GM12878 (cell line): ENCODE measurements at regions not wholly inside any gene's neighbourhood (a gene's known extent, or its start where the extent isn't known, plus 50 kb on each side); places are given as distances from the start of the nearest gene placed in this dataset.

Experiments used
- ATAC-seq: fragments of 200-7000 bp; cut with Tn5 transposase; 3 replicates; pipeline ENCODE4 v1.9.1; 2020; ENCODE audit warnings: mild to moderate bottlenecking, moderate library complexity
- BruUV-seq: library from RNA; stranded (reverse); fragments of 400-500 nt; replicated peaks from 2 replicates; lab custom pipeline; 2021; lab: Mats Ljungman, UMichigan
- CTCF ChIA-PET: fragments of 300-600 bp; sonication (Branson Sonifier 250); formaldehyde crosslinking; extraction: SDS; loops from one replicate; lab custom pipeline; 2021; ENCODE audit warnings: inconsistent platforms; lab: Yijun Ruan, JAX
- POLR2A ChIA-PET: fragments of 350-600 bp; formaldehyde crosslinking; extraction: SDS; loops from one replicate; lab custom pipeline; 2021; ENCODE audit warnings: inconsistent platforms; lab: Charles Lee
- RAD21 ChIA-PET: fragments of 300-600 bp; sonication (Branson Sonifier 250); formaldehyde crosslinking; loops from one replicate; lab custom pipeline; 2023; ENCODE audit warnings: antibody characterized with exemption; ENCODE audit not compliant: unreplicated experiment; lab: Charles Lee
- SMC1A ChIA-PET: fragments of 300-600 bp; sonication (Branson Sonifier 250); formaldehyde crosslinking; loops from one replicate; lab custom pipeline; 2023; ENCODE audit not compliant: unreplicated experiment, uncharacterized antibody; lab: Charles Lee
- DNase-seq: peaks from one replicate; pipeline ENCODE4 v3.0.0-alpha.2; 2011; ENCODE audit warnings: low read depth, low spot score
- FAIRE-seq: peaks from 3 replicates; lab custom pipeline; 2011; peaks lifted over from hg19 to GRCh38; lab: Jason Lieb, UNC
- H2AFZ ChIP-seq: 2 replicates; pipeline ENCODE4 v1.6.0; 2011; ENCODE audit warnings: low read depth, low read length, control low read depth; ENCODE audit not compliant: control insufficient read depth
- H3K27ac ChIP-seq: 2 replicates; pipeline ENCODE4 v1.5.1; 2011; ENCODE audit warnings: control low read depth; ENCODE audit not compliant: control insufficient read depth, insufficient read depth
- H3K27me3 ChIP-seq, 2 experiments: replicated peaks in 1 of 2; 2 replicates each; pipeline versions ENCODE4 v1.6.0 to v1.6.1; 2011; ENCODE audit warnings: low read length in 1 of 2; ENCODE audit not compliant: control insufficient read depth in 2 of 2, insufficient read depth in 2 of 2
- H3K36me3 ChIP-seq, 2 experiments: 2 replicates each; pipeline ENCODE4 v1.5.1; 2011; ENCODE audit warnings: low read length in 1 of 2; ENCODE audit not compliant: control insufficient read depth in 2 of 2, insufficient read depth in 2 of 2
- H3K4me1 ChIP-seq: 2 replicates; pipeline ENCODE4 v1.6.1; 2011; ENCODE audit warnings: mild to moderate bottlenecking, low read length, moderate library complexity, mixed read lengths; ENCODE audit not compliant: control insufficient read depth, insufficient read depth
- H3K4me2 ChIP-seq: 2 replicates; pipeline ENCODE4 v1.6.0; 2011; ENCODE audit warnings: control low read depth; ENCODE audit not compliant: control insufficient read depth, insufficient read depth
- H3K4me3 ChIP-seq: fragments of 200-600 bp; sonication (generic); 2 replicates; pipeline ENCODE4 v1.5.1; 2016
- H3K79me2 ChIP-seq: 2 replicates; pipeline ENCODE4 v1.6.0; 2011; ENCODE audit warnings: low read length; ENCODE audit not compliant: control insufficient read depth, insufficient read depth
- H3K9ac ChIP-seq: 2 replicates; pipeline ENCODE4 v1.8.0; 2011; ENCODE audit warnings: low read length, control low read depth, mixed read lengths; ENCODE audit not compliant: control insufficient read depth, insufficient read depth
- H3K9me3 ChIP-seq: replicated peaks from 3 replicates; pipeline ENCODE4 v1.5.1; 2011; ENCODE audit warnings: mild to moderate bottlenecking, low read length; ENCODE audit not compliant: control insufficient read depth, insufficient read depth
- H4K20me1 ChIP-seq: 2 replicates; pipeline ENCODE4 v1.6.0; 2011; ENCODE audit not compliant: control insufficient read depth, insufficient read depth
- BCL11A ChIP-seq: IDR thresholded peaks from 2 replicates; pipeline ENCODE4 v1.6.1; 2011; ENCODE audit warnings: low read depth, low read length
- BHLHE40 ChIP-seq, 2 experiments: fragments of 450-650 bp in 1 of 2; IDR thresholded peaks; 2 replicates each; pipeline ENCODE4 v1.6.1; 2011 to 2017; ENCODE audit warnings: low read depth in 2 of 2, borderline replicate concordance in 1 of 2, improper control_type of control experiment in 1 of 2, low read length in 1 of 2, mild to moderate bottlenecking in 1 of 2
- MYB ChIP-seq: fragments of 150-350 bp; IDR thresholded peaks from 2 replicates; pipeline ENCODE4 v1.6.1; 2014; ENCODE audit warnings: mild to moderate bottlenecking, low read depth, low read length, borderline replicate concordance
- MYC ChIP-seq: IDR thresholded peaks from 2 replicates; pipeline ENCODE4 v1.6.1; 2011; ENCODE audit warnings: mild to moderate bottlenecking, low read length, moderate library complexity, inconsistent platforms; ENCODE audit not compliant: insufficient read depth, insufficient replicate concordance, insufficient read length, severe bottlenecking
- PML ChIP-seq: IDR thresholded peaks from 2 replicates; pipeline ENCODE4 v1.6.1; 2012; ENCODE audit warnings: low read length, inconsistent platforms
- POU2F2 ChIP-seq: IDR thresholded peaks from 3 replicates; pipeline ENCODE4 v1.6.1; 2011; ENCODE audit warnings: low read depth, mild to moderate bottlenecking, low read length, borderline replicate concordance
- RAD51 ChIP-seq: fragments of 450-650 bp; IDR thresholded peaks from 2 replicates; pipeline ENCODE4 v1.6.1; 2016; ENCODE audit warnings: moderate library complexity, mild to moderate bottlenecking, inconsistent platforms
- SUPT20H ChIP-seq: IDR thresholded peaks from 2 replicates; pipeline ENCODE4 v1.6.1; 2011; ENCODE audit warnings: low read depth, mild to moderate bottlenecking, low read length, moderate library complexity, borderline replicate concordance; ENCODE audit not compliant: control insufficient read depth
- WGBS: methylation state at CpG from one replicate; pipeline ENCODE4 v1.1.6; 2016; ENCODE audit warnings: low lambda C conversion rate; ENCODE audit not compliant: insufficient replicate concordance, insufficient coverage; ENCODE audit errors: missing lambda C conversion rate; 5-methylcytosine and 5-hydroxymethylcytosine counted together
- in situ Hi-C: fragments of 300-500 bp; cut with MboI; formaldehyde crosslinking; loops from 9 replicates; pipeline ENCODE4 v1.14.3; 2018; ENCODE audit warnings: mixed read lengths
- intact Hi-C: fragments of 100-400 bp; cut with micrococcal nuclease; formaldehyde crosslinking; loops from one replicate; pipeline ENCODE4 v1.14.2; 2022; ENCODE audit not compliant: unreplicated experiment
- TF ChIP-seq, protein P1 (sequence below): IDR thresholded peaks from 2 replicates; pipeline ENCODE4 v1.6.1; 2011; ENCODE audit warnings: low read depth, low read length, improper control_type of control experiment, borderline replicate concordance
- TF ChIP-seq, protein P2 (sequence below): fragments of 450-650 bp; IDR thresholded peaks from 2 replicates; pipeline ENCODE4 v1.6.1; 2017; ENCODE audit warnings: borderline replicate concordance
- TF ChIP-seq, protein P3 (sequence below): IDR thresholded peaks from 2 replicates; pipeline ENCODE4 v1.6.1; 2011; ENCODE audit warnings: mild to moderate bottlenecking, low read depth, low read length, moderate library complexity; ENCODE audit not compliant: insufficient replicate concordance

DNA sequence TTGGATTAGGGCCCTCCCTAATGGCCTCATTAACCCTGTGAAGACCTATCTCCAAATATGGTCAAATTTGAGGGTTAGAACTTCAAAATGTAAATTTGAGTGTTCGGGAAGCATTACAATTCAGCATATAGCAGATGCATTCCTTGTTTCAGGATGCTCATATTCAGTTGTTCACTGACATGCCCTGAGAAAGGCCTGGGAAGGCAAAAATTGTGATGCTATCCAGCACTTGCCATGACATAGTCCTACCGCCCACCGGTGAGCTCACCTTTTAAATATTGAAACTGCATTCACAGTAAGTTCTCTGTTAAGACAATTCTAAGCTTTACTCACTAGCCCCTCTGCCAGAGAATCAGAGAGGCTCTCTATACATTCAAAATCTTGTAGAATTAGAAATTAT lies 300.3 kb upstream of the CCDC54 start:
- no peaks in the 10 kb centered on the region for H3K9me3 ChIP-seq
- no peaks in the 10 kb centered on the region for H3K79me2 ChIP-seq
- RAD21 ChIA-PET: no interaction called here
- SMC1A ChIA-PET: no interaction called here
- no peak overlapping the region for H3K4me2 ChIP-seq
- H3K4me3 ChIP-seq: no peak overlapping the region
- in situ Hi-C loops (no loop called here), intact Hi-C loops (no loop called here)
- POLR2A ChIA-PET: no interaction called here
- no peak for DNase-seq
- no peaks in the 10 kb centered on the region for H3K36me3 ChIP-seq
- no peak overlapping the region for H3K27ac ChIP-seq
- WGBS: 78% methylated on average over 3 of the region's 3 CpGs
- no peaks in the 10 kb centered on the region for H3K27me3 ChIP-seq
- H3K9ac ChIP-seq: no peak overlapping the region
- no peak overlapping the region for H2AFZ ChIP-seq
- CTCF ChIA-PET: interaction anchor here (1.6 to 3.3 kb wide), 2 partner anchors 13 to 15 kb away, joined by 4 to 10 read pairs; no protein-coding TSS in a partner anchor
- no peak for FAIRE-seq
- no TSS peak for BruUV-seq
- TF ChIP-seq MYB (no peak), BHLHE40 (IDR thresholded peaks at IDR 0.05; ENCODE audit: borderline replicate concordance in 1 of 2, low read depth in 2 of 2, low read length in 1 of 2) (no peak), PML (no peak), MYC (no peak), POU2F2 (no peak), RAD51 (no peak), SUPT20H (no peak), BCL11A (no peak)
- TF ChIP-seq, protein P1, sequence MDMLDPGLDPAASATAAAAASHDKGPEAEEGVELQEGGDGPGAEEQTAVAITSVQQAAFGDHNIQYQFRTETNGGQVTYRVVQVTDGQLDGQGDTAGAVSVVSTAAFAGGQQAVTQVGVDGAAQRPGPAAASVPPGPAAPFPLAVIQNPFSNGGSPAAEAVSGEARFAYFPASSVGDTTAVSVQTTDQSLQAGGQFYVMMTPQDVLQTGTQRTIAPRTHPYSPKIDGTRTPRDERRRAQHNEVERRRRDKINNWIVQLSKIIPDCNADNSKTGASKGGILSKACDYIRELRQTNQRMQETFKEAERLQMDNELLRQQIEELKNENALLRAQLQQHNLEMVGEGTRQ: no peak
- TF ChIP-seq, protein P2, sequence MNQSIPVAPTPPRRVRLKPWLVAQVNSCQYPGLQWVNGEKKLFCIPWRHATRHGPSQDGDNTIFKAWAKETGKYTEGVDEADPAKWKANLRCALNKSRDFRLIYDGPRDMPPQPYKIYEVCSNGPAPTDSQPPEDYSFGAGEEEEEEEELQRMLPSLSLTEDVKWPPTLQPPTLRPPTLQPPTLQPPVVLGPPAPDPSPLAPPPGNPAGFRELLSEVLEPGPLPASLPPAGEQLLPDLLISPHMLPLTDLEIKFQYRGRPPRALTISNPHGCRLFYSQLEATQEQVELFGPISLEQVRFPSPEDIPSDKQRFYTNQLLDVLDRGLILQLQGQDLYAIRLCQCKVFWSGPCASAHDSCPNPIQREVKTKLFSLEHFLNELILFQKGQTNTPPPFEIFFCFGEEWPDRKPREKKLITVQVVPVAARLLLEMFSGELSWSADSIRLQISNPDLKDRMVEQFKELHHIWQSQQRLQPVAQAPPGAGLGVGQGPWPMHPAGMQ: no peak
- TF ChIP-seq, protein P3, sequence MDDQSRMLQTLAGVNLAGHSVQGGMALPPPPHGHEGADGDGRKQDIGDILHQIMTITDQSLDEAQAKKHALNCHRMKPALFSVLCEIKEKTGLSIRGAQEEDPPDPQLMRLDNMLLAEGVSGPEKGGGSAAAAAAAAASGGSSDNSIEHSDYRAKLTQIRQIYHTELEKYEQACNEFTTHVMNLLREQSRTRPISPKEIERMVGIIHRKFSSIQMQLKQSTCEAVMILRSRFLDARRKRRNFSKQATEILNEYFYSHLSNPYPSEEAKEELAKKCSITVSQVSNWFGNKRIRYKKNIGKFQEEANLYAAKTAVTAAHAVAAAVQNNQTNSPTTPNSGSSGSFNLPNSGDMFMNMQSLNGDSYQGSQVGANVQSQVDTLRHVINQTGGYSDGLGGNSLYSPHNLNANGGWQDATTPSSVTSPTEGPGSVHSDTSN: no peak
- no peak for ATAC-seq
- no peaks in the 10 kb centered on the region for H3K4me1 ChIP-seq
- H4K20me1 ChIP-seq: no peaks in the 10 kb centered on the region
